Testis (tissue), 2 donors: ENCODE measurements at regions not wholly inside any gene's neighbourhood (a gene's known extent, or its start where the extent isn't known, plus 50 kb on each side); places are given as distances from the start of the nearest gene placed in this dataset.

Source experiments
- CTCF ChIP-seq, 3 experiments: fragments of 450-650 bp in 2 of 3; fragments of 200-600 bp in 1 of 3; sonication (generic) in 1 of 3; IDR thresholded peaks; one replicate each; pipeline ENCODE4 v1.5.1; 2016 to 2019; ENCODE audit warnings: antibody characterized with exemption in 3 of 3, mild to moderate bottlenecking in 2 of 3, moderate library complexity in 1 of 3
- POLR2A ChIP-seq: fragments of 450-650 bp; IDR thresholded peaks from one replicate; pipeline ENCODE4 v1.6.1; 2017; ENCODE audit warnings: antibody characterized with exemption, mild to moderate bottlenecking, moderate library complexity

- TF ChIP-seq CTCF (IDR thresholded peaks at IDR 0.05) = no peak
- TF ChIP-seq POLR2A = no peak
Observed at GRCh38 chr7:90025771-90026170, 128.5 kb upstream of the STEAP1 start.
